PFSK-1 (cell line): ENCODE measurements at regions not wholly inside any gene's neighbourhood (a gene's known extent, or its start where the extent isn't known, plus 50 kb on each side); places are given as distances from the start of the nearest gene placed in this dataset.

Source experiments
- FOXP2 ChIP-seq: optimal IDR thresholded peaks from 2 replicates; pipeline ENCODE3; 2011; ENCODE audit warnings: borderline replicate concordance, control low read depth, inconsistent platforms; ENCODE audit not compliant: insufficient read depth; ENCODE audit errors: extremely low read length, extremely low read depth
- POLR2AphosphoS5 ChIP-seq: IDR thresholded peaks from 2 replicates; pipeline ENCODE4 v1.6.1; 2012; ENCODE audit warnings: low read depth, mild to moderate bottlenecking, control low read depth, low read length, moderate library complexity
- REST ChIP-seq, 2 experiments: IDR thresholded peaks; 2 replicates each; pipeline versions ENCODE4 v1.6.1 to v1.8.0; 2011 to 2012; ENCODE audit warnings: low read depth in 2 of 2, low read length in 2 of 2, control low read depth in 1 of 2, inconsistent platforms in 1 of 2, mild to moderate bottlenecking in 1 of 2, moderate library complexity in 1 of 2; ENCODE audit not compliant: insufficient read depth in 1 of 2
- SIN3A ChIP-seq: IDR thresholded peaks from 2 replicates; pipeline ENCODE4 v1.6.1; 2012; ENCODE audit warnings: mild to moderate bottlenecking, low read length, moderate library complexity, borderline replicate concordance; ENCODE audit not compliant: insufficient read depth
- TAF1 ChIP-seq: IDR thresholded peaks from 2 replicates; pipeline ENCODE4 v1.6.1; 2012; ENCODE audit warnings: low read length, control low read depth, borderline replicate concordance; ENCODE audit not compliant: insufficient read depth

DNA sequence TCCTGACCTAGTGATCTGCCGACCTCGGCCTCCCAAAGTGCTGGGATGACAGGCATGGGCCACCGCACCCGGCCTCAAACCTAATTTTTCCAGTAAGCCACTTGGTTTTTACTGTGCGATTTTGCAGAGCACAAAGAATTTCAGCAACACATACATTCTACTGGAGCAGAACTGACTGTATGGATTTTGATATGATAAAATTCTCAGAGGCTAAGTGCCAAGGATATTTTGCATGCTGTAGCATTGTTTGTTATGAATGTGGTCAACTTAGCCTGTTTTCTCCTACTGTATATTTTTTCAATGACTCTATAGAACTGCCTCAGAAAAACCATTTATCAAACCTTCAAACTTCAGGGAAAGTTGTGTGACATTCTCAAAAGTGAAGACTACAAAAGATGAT is 89.2 kb downstream of the FAT3 start:
- TF ChIP-seq TAF1 (no peak), POLR2AphosphoS5 (no peak), SIN3A (no peak), REST (IDR thresholded peaks at IDR 0.05; ENCODE audit: insufficient read depth in 1 of 2, low read depth in 2 of 2, low read length in 2 of 2) (no peak), FOXP2 (no peak)
